Liver (tissue), 7 donors: ENCODE measurements at regions not wholly inside any gene's neighbourhood (a gene's known extent, or its start where the extent isn't known, plus 50 kb on each side); places are given as distances from the start of the nearest gene placed in this dataset.

Experiments used
- DNase-seq: peaks from one replicate; pipeline ENCODE4 v3.0.0-alpha.2; 2017; ENCODE audit warnings: low spot score
- H3K27ac ChIP-seq, 2 donors: one replicate each; pipeline ENCODE4 v1.7.0; 2013; ENCODE audit warnings: inconsistent platforms in 2 of 2, low read length in 2 of 2, control low read depth in 1 of 2, low read depth in 1 of 2, mild to moderate bottlenecking in 1 of 2
- H3K27me3 ChIP-seq, 4 donors: one replicate each; pipeline versions ENCODE4 v1.6.1 to v1.7.0; 2013; ENCODE audit warnings: low read length in 3 of 4, inconsistent platforms in 1 of 4, mild to moderate bottlenecking in 1 of 4, moderate library complexity in 1 of 4; ENCODE audit not compliant: control insufficient read depth in 4 of 4, insufficient read depth in 4 of 4
- H3K36me3 ChIP-seq, 4 donors: one replicate each; pipeline versions ENCODE4 v1.6.1 to v1.7.0; 2013; ENCODE audit warnings: low read length in 3 of 4, mild to moderate bottlenecking in 3 of 4, low read depth in 1 of 4, moderate library complexity in 1 of 4; ENCODE audit not compliant: control insufficient read depth in 4 of 4, insufficient read depth in 3 of 4
- H3K4me1 ChIP-seq, 4 donors: one replicate each; pipeline versions ENCODE4 v1.6.1 to v1.7.0; 2013; ENCODE audit warnings: low read length in 3 of 4, mild to moderate bottlenecking in 3 of 4, moderate library complexity in 1 of 4; ENCODE audit not compliant: control insufficient read depth in 4 of 4, insufficient read depth in 4 of 4
- H3K4me3 ChIP-seq, 3 donors: one replicate each; pipeline versions ENCODE4 v1.6.1 to v1.7.0; 2013; ENCODE audit warnings: low read length in 3 of 3, control low read depth in 1 of 3, low read depth in 1 of 3, mild to moderate bottlenecking in 1 of 3
- H3K9ac ChIP-seq, 2 donors: one replicate each; pipeline ENCODE4 v1.7.0; 2013; ENCODE audit warnings: low read length in 2 of 2, mild to moderate bottlenecking in 2 of 2, moderate library complexity in 2 of 2, control low read depth in 1 of 2, low read depth in 1 of 2
- H3K9me3 ChIP-seq, 4 donors: one replicate each; pipeline versions ENCODE4 v1.6.1 to v1.7.0; 2013; ENCODE audit warnings: low read length in 3 of 4; ENCODE audit not compliant: control insufficient read depth in 4 of 4
- ATF3 ChIP-seq: IDR thresholded peaks from 2 replicates; pipeline ENCODE4 v1.6.1; 2016; ENCODE audit warnings: antibody characterized with exemption
- CTCF ChIP-seq: fragments of 150-350 bp; IDR thresholded peaks from 2 replicates; pipeline ENCODE4 v1.5.1; 2017; ENCODE audit warnings: improper control_type of control experiment, low read depth, low read length; ENCODE audit not compliant: missing input control
- EGR1 ChIP-seq, 2 donors: IDR thresholded peaks; 2 replicates each; pipeline ENCODE4 v1.6.1; 2016 to 2018; ENCODE audit warnings: antibody characterized with exemption in 2 of 2, low read depth in 2 of 2
- FOXA1 ChIP-seq: IDR thresholded peaks from 2 replicates; pipeline ENCODE4 v1.6.1; 2016; ENCODE audit warnings: antibody characterized with exemption
- FOXA2 ChIP-seq: IDR thresholded peaks from 2 replicates; pipeline ENCODE4 v1.6.1; 2016; ENCODE audit warnings: antibody characterized with exemption
- GABPA ChIP-seq, 2 donors: IDR thresholded peaks in 1 of 2; conservative IDR thresholded peaks in 1 of 2; 2 replicates each; pipeline ENCODE4 v1.6.1; 2016; ENCODE audit warnings: antibody characterized with exemption in 2 of 2, mild to moderate bottlenecking in 1 of 2, moderate library complexity in 1 of 2
- HNF4A ChIP-seq, 2 donors: conservative IDR thresholded peaks; 2 replicates each; pipeline ENCODE4 v1.6.1; 2016; ENCODE audit warnings: antibody characterized with exemption in 2 of 2, mild to moderate bottlenecking in 2 of 2
- HNF4G ChIP-seq: IDR thresholded peaks from 2 replicates; pipeline ENCODE4 v1.6.1; 2016; ENCODE audit warnings: antibody characterized with exemption
- JUND ChIP-seq, 2 donors: IDR thresholded peaks; 2 replicates each; pipeline ENCODE4 v1.6.1; 2016; ENCODE audit warnings: antibody characterized with exemption in 2 of 2
- MAX ChIP-seq: IDR thresholded peaks from 2 replicates; pipeline ENCODE4 v1.6.1; 2016; ENCODE audit warnings: antibody characterized with exemption
- RAD21 ChIP-seq, 2 donors: IDR thresholded peaks; 2 replicates each; pipeline ENCODE4 v1.6.1; 2016; ENCODE audit warnings: antibody characterized with exemption in 2 of 2, mild to moderate bottlenecking in 2 of 2
- REST ChIP-seq: IDR thresholded peaks from 2 replicates; pipeline ENCODE4 v1.6.1; 2016; ENCODE audit warnings: antibody characterized with exemption, mild to moderate bottlenecking
- RXRA ChIP-seq, 2 donors: IDR thresholded peaks; 2 replicates each; pipeline ENCODE4 v1.6.1; 2017 to 2018; ENCODE audit warnings: antibody characterized with exemption in 2 of 2, mild to moderate bottlenecking in 1 of 2
- SP1 ChIP-seq: IDR thresholded peaks from 2 replicates; pipeline ENCODE4 v1.6.1; 2018; ENCODE audit warnings: antibody characterized with exemption, mild to moderate bottlenecking
- TAF1 ChIP-seq: conservative IDR thresholded peaks from 2 replicates; pipeline ENCODE4 v1.6.1; 2016; ENCODE audit warnings: antibody characterized with exemption, mild to moderate bottlenecking
- YY1 ChIP-seq: IDR thresholded peaks from 2 replicates; pipeline ENCODE4 v1.6.1; 2016; ENCODE audit warnings: antibody characterized with exemption, mild to moderate bottlenecking
- TF ChIP-seq, protein P1 (sequence below): IDR thresholded peaks from 2 replicates; pipeline ENCODE4 v1.6.1; 2016; ENCODE audit warnings: antibody characterized with exemption
- donor health status: healthy.
- donor health status: healthy.
- donor health status: healthy.
- donor health status: healthy.

GRCh38 chr2:146370826-146371225 is 1474.0 kb upstream of the ACVR2A start:
- no peak for TF ChIP-seq CTCF
- TF ChIP-seq RXRA (IDR thresholded peaks at IDR 0.05) = no peak
- TF ChIP-seq RAD21 (IDR thresholded peaks at IDR 0.05) = no peak
- TF ChIP-seq HNF4G = no peak
- no peak for TF ChIP-seq YY1
- TF ChIP-seq SP1 = no peak
- no peak for TF ChIP-seq GABPA (IDR thresholded peaks at IDR 0.05 in 1 of 2, conservative IDR thresholded peaks at IDR 0.05 in 1 of 2)
- TF ChIP-seq HNF4A (conservative IDR thresholded peaks at IDR 0.05) = no peak
- no peak for TF ChIP-seq MAX
- no peak for TF ChIP-seq TAF1
- TF ChIP-seq ATF3 = no peak
- Histone ChIP-seq H3K9me3 (no peaks in the 10 kb centered on the region), H3K36me3 (no peaks in the 10 kb centered on the region), H3K9ac (no peak overlapping the region), H3K4me3 (no peak overlapping the region), H3K27me3 (no peaks in the 10 kb centered on the region), H3K4me1 (no peaks in the 10 kb centered on the region), H3K27ac (no peak overlapping the region)
- DNase-seq = no peak

DNA sequence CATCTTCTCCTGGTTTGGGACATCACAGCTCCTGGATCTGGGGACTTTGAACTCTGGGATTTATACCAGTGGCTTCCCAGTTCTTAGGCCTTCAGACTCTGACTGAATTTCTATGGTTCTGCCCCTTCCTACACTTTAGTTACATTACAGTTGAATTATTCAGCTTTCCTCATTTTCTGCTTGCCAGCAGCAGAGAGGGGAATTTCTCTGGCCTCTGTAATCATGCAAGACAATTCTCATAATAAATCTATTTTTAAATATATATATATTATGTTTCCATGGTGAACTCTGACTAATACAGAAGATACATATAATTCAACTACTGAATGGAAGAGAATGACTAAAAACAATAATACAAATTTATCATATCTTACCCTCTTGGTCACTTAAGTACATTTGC is 1478.6 kb upstream of the ACVR2A start:
- Histone ChIP-seq H3K9me3 (no peaks in the 10 kb centered on the region), H3K27ac (no peak overlapping the region), H3K4me3 (no peak overlapping the region), H3K27me3 (no peaks in the 10 kb centered on the region), H3K36me3 (no peaks in the 10 kb centered on the region), H3K4me1 (no peaks in the 10 kb centered on the region), H3K9ac (no peak overlapping the region)
- TF ChIP-seq ATF3 (no peak), MAX (no peak), EGR1 (IDR thresholded peaks at IDR 0.05; ENCODE audit: low read depth in 2 of 2) (no peak), RAD21 (IDR thresholded peaks at IDR 0.05) (no peak), SP1 (no peak), RXRA (IDR thresholded peaks at IDR 0.05) (no peak), FOXA2 (no peak), REST (no peak), JUND (IDR thresholded peaks at IDR 0.05) (no peak), TAF1 (no peak), FOXA1 (no peak), HNF4G (no peak), HNF4A (conservative IDR thresholded peaks at IDR 0.05) (no peak)
- TF ChIP-seq, protein P1, sequence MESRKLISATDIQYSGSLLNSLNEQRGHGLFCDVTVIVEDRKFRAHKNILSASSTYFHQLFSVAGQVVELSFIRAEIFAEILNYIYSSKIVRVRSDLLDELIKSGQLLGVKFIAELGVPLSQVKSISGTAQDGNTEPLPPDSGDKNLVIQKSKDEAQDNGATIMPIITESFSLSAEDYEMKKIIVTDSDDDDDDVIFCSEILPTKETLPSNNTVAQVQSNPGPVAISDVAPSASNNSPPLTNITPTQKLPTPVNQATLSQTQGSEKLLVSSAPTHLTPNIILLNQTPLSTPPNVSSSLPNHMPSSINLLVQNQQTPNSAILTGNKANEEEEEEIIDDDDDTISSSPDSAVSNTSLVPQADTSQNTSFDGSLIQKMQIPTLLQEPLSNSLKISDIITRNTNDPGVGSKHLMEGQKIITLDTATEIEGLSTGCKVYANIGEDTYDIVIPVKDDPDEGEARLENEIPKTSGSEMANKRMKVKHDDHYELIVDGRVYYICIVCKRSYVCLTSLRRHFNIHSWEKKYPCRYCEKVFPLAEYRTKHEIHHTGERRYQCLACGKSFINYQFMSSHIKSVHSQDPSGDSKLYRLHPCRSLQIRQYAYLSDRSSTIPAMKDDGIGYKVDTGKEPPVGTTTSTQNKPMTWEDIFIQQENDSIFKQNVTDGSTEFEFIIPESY = no peak
- DNase-seq = no peak
